Nephron (organoid): ENCODE measurements at regions not wholly inside any gene's neighbourhood (a gene's known extent, or its start where the extent isn't known, plus 50 kb on each side); places are given as distances from the start of the nearest gene placed in this dataset.

Experiments
- H3K27ac Mint-ChIP-seq, 3 experiments: 2 replicates each; pipeline ENCODE4 v1.8.0; 2020; ENCODE audit warnings: mixed read lengths in 3 of 3, mild to moderate bottlenecking in 2 of 3, moderate library complexity in 1 of 3
- H3K27me3 Mint-ChIP-seq: 2 replicates; pipeline ENCODE4 v1.8.0; 2021; ENCODE audit warnings: low read depth, mild to moderate bottlenecking, moderate library complexity, mixed read lengths
- H3K36me3 Mint-ChIP-seq: 2 replicates; pipeline ENCODE4 v1.8.0; 2020; ENCODE audit warnings: low read depth, mixed read lengths
- H3K4me1 Mint-ChIP-seq: 2 replicates; pipeline ENCODE4 v1.8.0; 2020; ENCODE audit warnings: mixed read lengths
- H3K4me3 Mint-ChIP-seq, 3 experiments: 2 replicates each; pipeline ENCODE4 v1.8.0; 2020; ENCODE audit warnings: mild to moderate bottlenecking in 3 of 3, mixed read lengths in 3 of 3, moderate library complexity in 2 of 3
- H3K9me3 Mint-ChIP-seq: 2 replicates; pipeline ENCODE4 v1.8.0; 2020; ENCODE audit warnings: mixed read lengths
- TF ChIP-seq, protein P1 (sequence below), 3 experiments: fragments of 200-600 bp; sonication (generic); IDR thresholded peaks; one replicate each; pipeline ENCODE4 v1.5.0; 2021; ENCODE audit warnings: antibody characterized with exemption in 3 of 3; ENCODE audit not compliant: unreplicated experiment in 3 of 3

DNA sequence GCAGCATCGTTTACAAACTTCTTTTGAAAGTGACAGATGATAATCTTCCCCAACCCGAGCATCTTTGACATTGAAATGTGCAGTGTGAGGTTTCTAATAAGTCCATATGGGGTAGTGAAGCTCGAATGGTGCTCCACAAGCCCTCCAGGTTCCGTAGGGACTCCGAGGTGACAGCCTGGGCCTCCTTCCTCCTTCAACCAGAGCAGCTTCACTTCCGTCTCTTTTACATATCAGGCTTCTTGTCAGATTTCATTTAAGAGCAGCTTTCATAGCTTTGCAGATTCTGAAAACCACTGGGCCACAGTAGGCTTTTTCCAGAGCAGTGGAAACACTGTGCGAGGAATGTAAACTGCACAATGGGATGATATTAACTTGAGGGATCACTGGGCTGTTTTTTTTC, 103.6 kb upstream of the CPM start:
- Mint-ChIP-seq H3K4me1 (no peaks in the 10 kb centered on the region), H3K36me3 (no peaks in the 10 kb centered on the region), H3K4me3 (no peak overlapping the region), H3K27ac (peak overlapping the region; percentile 83 to 91 (median 90)), H3K27me3 (no peaks in the 10 kb centered on the region), H3K9me3 (no peaks in the 10 kb centered on the region)
- TF ChIP-seq, protein P1, sequence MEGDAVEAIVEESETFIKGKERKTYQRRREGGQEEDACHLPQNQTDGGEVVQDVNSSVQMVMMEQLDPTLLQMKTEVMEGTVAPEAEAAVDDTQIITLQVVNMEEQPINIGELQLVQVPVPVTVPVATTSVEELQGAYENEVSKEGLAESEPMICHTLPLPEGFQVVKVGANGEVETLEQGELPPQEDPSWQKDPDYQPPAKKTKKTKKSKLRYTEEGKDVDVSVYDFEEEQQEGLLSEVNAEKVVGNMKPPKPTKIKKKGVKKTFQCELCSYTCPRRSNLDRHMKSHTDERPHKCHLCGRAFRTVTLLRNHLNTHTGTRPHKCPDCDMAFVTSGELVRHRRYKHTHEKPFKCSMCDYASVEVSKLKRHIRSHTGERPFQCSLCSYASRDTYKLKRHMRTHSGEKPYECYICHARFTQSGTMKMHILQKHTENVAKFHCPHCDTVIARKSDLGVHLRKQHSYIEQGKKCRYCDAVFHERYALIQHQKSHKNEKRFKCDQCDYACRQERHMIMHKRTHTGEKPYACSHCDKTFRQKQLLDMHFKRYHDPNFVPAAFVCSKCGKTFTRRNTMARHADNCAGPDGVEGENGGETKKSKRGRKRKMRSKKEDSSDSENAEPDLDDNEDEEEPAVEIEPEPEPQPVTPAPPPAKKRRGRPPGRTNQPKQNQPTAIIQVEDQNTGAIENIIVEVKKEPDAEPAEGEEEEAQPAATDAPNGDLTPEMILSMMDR (IDR thresholded peaks at IDR 0.05; ENCODE audit: unreplicated experiment in 3 of 3) = no peak

DNA sequence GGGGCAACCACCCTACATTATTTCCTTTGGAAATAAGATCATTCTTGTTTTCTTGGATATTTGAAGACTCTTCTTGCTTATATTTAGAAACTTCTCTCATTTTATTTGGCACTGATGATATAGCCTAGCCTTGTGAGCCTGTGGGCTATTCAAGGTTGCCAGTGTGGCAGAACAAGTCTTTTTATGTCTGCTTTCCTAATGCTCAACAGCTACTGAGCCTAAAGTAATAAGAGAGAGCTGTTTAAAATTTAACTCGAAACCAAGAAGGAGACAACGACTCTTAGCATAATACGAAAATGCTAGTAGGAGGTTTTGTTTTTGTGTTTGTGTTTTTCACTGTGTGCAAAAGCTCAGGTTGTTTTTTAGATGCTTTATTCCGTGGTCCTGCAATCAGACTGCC, 104.0 kb upstream of the CPM start:
- no peaks in the 10 kb centered on the region for H3K9me3 Mint-ChIP-seq
- TF ChIP-seq, protein P1 (IDR thresholded peaks at IDR 0.05; ENCODE audit: unreplicated experiment in 3 of 3) = no peak
- H3K27ac Mint-ChIP-seq = peak overlapping the region; percentile 83 to 91 (median 90)
- no peak overlapping the region for H3K4me3 Mint-ChIP-seq
- H3K36me3 Mint-ChIP-seq = no peaks in the 10 kb centered on the region
- H3K4me1 Mint-ChIP-seq = no peaks in the 10 kb centered on the region
- H3K27me3 Mint-ChIP-seq = no peaks in the 10 kb centered on the region

DNA sequence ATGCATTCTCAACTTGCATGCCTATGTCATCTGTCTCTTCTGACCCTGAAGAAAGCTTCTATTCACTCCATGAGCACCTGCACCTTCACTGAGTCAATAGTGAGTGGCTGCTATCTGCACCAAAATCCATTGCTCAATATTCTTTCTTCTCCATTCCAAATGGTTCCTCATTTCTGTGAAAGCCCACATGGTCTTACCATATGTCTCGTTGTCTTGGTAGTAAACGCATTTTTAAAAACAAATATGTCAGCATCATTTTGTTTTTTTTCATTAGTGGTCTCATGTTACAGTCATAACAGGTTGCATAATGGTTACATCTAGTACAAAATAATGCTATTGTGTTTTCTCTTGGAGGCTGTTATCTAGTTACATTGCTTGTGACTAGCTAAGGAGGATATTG, 106.9 kb upstream of the CPM start:
- TF ChIP-seq, protein P1 (IDR thresholded peaks at IDR 0.05; ENCODE audit: unreplicated experiment in 3 of 3) = no peak
- Mint-ChIP-seq H3K36me3 (no peaks in the 10 kb centered on the region), H3K27me3 (no peaks in the 10 kb centered on the region), H3K4me3 (no peak overlapping the region), H3K4me1 (peaks cover 1% of the 10 kb centered on the region), H3K27ac (peak overlapping the region in 2 of 3 experiments; percentile 38 to 51), H3K9me3 (no peaks in the 10 kb centered on the region)

- no peaks in the 10 kb centered on the region for H3K36me3 Mint-ChIP-seq
- peaks cover 21% of the 10 kb centered on the region for H3K4me1 Mint-ChIP-seq
- no peaks in the 10 kb centered on the region for H3K27me3 Mint-ChIP-seq
- H3K4me3 Mint-ChIP-seq = no peak overlapping the region
- H3K9me3 Mint-ChIP-seq = no peaks in the 10 kb centered on the region
- no peak overlapping the region for H3K27ac Mint-ChIP-seq
- TF ChIP-seq, protein P1 (IDR thresholded peaks at IDR 0.05; ENCODE audit: unreplicated experiment in 3 of 3) = no peak
These were observed 109.6 kb upstream of the CPM start for GRCh38 chr12:69042557-69042956.

GRCh38 chr12:69042970-69043369, 110.0 kb upstream of the CPM start:
- Mint-ChIP-seq H3K4me3 (no peak overlapping the region), H3K36me3 (no peaks in the 10 kb centered on the region), H3K27ac (peak overlapping the region in 1 of 3 experiments; percentile 13), H3K4me1 (peaks cover 21% of the 10 kb centered on the region), H3K9me3 (no peaks in the 10 kb centered on the region), H3K27me3 (no peaks in the 10 kb centered on the region)
- TF ChIP-seq, protein P1 (IDR thresholded peaks at IDR 0.05; ENCODE audit: unreplicated experiment in 3 of 3) = no peak

DNA sequence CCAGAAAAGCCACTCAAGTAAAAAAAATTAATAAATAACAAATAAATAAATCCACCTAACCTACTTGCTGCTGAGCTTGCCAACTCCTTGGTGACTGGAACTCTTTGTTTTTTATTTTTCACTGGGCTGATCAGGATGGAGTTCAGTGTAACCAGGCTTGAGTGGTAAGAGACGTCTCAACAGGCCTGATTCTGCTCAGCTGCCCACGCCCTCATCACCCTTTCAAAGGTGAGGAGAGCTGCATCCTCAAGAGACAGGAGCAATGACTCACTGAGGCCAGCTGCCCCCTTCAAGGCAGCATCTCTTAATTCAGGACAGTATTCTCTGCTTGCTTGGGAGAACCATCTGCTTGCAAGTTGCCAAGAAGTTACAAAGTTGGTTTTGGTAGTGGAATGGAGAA, 111.9 kb upstream of the CPM start:
- peak overlapping the region in 1 of 3 experiments; percentile 30 for H3K27ac Mint-ChIP-seq
- H3K9me3 Mint-ChIP-seq = peaks cover 8% of the 10 kb centered on the region
- H3K4me3 Mint-ChIP-seq = no peak overlapping the region
- no peaks in the 10 kb centered on the region for H3K27me3 Mint-ChIP-seq
- peaks cover 21% of the 10 kb centered on the region for H3K4me1 Mint-ChIP-seq
- TF ChIP-seq, protein P1 (IDR thresholded peaks at IDR 0.05; ENCODE audit: unreplicated experiment in 3 of 3) = no peak
- H3K36me3 Mint-ChIP-seq = no peaks in the 10 kb centered on the region
